ENCODE measurements at regions not wholly inside any gene's neighbourhood (a gene's known extent, or its start where the extent isn't known, plus 50 kb on each side); places are given as distances from the start of the nearest gene placed in this dataset.
"Not testable (repeated sequence)": the region's sequence is repeated elsewhere in the genome, so short reads cannot be mapped to it uniquely, and the experiment has no call there.

DNA sequence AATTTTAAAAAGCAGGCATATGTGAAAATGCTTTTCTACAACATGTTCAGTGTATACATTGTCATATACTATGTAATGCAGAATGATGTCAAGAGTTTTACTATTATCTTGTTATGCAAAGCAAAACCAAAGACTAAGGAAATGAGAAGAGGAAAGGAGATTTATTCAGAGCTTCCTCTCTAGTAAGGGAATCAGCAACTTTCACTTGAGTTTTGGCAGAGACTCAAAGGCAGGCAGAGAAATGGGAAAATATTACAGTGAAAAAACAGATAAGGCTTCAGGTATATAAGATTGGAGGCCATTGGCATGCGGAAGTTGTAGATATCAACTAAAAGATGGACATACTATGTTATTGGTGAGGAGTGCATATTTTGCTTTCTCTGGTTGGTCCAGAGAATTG is 512.0 kb upstream of the PCDH20 start:
- DNase-seq = no peak

GRCh38 chr13:61918841-61919240 is 503.2 kb upstream of the PCDH20 start:
- DNase-seq = no peak

DNA sequence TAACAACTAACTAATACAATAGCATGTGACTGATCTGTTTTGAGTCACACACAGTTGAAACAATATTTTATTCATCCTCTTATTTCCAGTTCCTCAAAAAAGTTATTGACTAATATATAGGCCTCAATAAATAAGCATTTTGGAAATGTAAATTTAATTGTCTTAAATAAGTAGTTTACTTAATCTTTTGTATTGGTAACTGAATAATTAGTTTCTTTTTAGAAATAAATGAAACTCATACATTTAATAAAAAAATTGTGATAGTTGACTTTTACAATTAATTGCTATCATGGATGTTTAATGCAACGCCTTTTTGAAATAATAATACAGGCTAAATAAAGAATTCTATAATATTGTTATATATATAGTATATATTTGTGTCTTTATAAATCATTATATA is 500.8 kb upstream of the PCDH20 start:
- DNase-seq = no peak

DNA sequence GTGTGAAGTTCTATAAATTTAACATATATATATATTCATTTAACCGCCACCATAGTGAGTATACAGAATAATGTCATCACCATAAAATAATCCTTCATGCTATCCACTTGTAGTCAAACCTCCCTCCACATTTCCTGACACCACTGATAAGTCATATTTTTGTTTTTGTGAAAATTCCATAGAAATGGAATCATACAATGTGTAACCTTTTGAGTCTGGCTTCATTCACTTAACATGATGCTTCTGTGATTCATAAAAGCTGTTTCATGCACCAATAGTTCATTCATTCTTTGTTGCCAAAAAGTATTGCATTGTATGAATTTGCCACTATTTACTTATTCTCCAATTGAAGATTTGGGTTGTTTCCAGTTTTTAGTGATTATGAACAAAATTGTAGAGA is 497.5 kb upstream of the PCDH20 start:
- DNase-seq = no peak

DNA sequence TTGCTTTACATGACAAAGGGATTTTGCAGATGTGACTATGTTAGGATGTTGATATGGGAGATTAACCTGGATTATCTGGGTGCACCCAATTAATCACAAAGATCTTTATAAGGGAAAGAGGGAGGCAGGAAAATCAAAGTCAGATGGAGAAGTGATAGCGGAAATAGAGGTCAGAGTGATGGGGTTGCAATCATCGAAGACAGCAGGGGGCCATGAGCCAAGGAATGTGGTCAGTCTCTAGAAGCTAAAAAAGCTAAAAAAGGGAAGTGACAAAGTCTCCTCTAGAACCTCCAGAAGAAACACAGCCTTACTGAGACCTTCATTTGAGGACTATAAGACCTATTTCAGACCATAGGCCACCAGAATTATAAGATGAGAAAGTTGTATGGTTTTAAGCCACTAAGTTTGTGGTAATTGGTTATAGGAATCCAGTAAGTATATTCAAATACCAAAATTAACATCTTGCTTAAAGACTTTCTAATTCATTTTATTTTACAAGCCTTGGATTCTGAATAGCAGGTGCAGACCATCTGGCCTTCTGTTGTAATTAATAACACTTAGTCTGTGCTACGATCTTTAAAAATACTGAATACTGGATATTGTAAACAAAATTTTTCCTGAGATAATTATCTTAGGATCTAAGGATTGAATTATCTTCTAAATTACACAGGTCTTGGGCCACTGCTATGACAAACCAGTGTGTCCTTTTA is 493.4 kb upstream of the PCDH20 start:
- DNase-seq = no peak

DNA sequence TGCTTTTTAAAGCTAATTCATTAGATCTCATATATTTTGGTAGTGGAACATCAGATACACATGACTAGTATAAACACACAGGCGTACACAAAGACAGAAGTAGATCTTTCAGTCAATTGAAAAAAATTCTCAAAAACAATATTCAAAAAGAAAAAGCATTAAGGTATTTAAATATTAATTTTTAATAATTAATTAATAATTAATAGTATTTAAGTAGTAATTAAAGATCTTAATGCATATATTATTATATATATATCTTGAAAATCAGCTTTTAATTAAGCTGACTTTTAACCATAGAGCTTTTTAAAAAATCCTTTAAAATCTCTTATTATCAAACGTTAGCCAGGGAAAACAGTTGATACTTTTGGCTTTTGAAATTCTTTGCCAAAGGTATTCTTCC is 489.4 kb upstream of the PCDH20 start:
- no peak for DNase-seq

GRCh38 chr13:61901946-61902541 is 486.4 kb upstream of the PCDH20 start:
- DNase-seq = no peak

GRCh38 chr13:61900033-61900432 is 484.4 kb upstream of the PCDH20 start:
- DNase-seq = no peak

DNA sequence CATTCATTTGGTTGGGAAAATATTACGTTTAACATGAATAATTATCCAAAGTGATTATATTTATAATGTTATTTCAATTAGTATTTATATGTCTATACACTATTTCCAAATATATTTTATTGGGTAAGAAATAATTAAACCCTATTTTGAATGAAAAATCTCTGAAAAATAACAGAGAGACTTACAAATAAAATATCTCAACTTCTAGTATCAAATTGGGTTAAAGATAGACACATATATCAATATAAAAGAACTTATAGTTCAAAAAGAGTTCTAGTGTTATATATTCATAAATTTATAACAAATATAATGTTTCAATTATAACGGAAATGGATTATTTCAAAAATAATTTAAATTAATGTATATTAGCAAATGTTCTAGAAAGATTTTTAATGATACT is 482.6 kb upstream of the PCDH20 start:
- no peak for DNase-seq

- DNase-seq = no peak
These were observed 475.8 kb upstream of the PCDH20 start for GRCh38 chr13:61891401-61891800.

GRCh38 chr13:61884830-61885229 is 469.2 kb upstream of the PCDH20 start:
- DNase-seq = no peak

- DNase-seq = no peak
These were observed 465.1 kb upstream of the PCDH20 start for GRCh38 chr13:61880578-61881283.

GRCh38 chr13:61878565-61878964 is 462.9 kb upstream of the PCDH20 start:
- DNase-seq = not testable (repeated sequence)

- DNase-seq = no peak
These were observed 459.4 kb upstream of the PCDH20 start for GRCh38 chr13:61874970-61875579.

DNA sequence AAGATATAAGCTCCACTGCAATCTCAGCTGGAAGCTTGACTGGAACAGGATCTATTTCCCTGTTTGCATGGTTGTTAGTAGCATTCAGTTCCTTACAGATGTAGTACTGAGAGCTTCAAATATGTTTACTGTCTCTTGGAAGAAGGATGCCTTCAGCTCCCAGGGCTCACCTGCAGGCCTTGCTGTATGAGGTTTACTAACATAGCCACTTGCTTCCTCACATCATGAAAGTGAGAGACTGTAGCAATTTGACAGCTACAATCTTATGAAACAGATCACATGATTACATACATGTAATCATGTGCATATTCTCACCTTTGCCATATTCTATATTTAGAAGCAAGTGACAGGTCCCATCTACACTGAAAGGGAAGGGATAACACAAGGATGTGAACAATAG is 458.1 kb upstream of the PCDH20 start:
- no peak for DNase-seq

DNA sequence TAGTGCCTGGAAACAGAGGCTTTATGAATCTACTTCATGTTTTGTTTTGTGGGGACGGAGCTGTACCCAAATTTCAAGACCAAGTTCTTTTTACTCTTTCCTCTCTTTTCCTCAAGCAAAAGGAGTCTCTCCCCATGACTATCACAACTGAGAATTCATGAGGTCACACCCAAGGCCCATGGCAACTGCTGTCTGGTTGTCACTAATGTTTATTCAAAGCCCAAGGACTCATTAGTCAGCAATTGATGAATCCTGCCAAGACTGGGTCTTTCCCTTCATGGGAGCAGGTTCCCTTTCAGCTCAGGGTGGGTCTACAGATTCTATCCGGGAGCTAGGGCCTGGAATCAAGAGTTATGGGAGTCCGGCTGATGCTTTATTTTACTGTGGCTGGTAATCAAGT is 441.5 kb upstream of the PCDH20 start:
- DNase-seq = no peak

DNA sequence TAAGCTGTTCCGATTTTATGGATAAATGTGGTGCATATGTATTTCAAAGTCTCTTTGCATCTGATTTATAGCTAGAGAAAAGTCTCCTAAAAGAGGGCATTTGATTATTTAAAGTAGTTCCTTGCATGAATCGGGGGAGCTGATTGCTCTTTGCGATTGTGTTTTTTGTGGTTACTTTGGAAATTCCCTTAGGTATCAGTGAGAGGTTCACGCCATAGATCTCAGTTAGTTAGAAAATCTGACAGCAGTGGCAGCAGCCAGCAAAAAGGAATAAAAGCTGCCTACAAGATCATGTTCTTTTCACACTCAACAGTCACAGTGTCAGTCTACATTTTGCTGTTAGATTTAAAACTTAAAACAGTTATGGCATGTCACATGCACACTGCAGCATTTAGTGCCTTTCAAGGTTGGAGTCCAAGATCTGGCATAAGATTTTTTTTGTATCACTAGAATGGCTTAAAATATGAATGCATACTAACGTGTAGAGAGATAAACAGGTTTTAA is 436.5 kb upstream of the PCDH20 start:
- DNase-seq = no peak

DNA sequence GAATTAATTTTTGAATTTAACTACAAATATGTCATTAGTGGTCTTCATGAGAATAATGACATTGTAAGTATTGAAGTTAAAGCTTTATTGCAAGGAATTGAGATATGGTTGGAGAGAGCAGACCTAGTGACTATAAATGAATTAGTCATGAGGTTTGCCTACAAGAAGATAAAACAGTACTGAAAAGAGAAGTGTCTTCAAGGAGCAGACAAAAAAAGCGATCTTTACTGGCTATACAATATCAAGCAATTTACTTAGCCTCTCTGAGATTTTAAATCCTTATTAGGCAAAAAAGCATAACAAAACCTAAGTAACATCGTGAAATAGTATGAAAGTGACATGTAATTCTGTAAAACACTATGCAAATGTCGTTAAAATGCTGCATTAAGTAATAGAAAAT is 435.1 kb upstream of the PCDH20 start:
- no peak for DNase-seq

DNA sequence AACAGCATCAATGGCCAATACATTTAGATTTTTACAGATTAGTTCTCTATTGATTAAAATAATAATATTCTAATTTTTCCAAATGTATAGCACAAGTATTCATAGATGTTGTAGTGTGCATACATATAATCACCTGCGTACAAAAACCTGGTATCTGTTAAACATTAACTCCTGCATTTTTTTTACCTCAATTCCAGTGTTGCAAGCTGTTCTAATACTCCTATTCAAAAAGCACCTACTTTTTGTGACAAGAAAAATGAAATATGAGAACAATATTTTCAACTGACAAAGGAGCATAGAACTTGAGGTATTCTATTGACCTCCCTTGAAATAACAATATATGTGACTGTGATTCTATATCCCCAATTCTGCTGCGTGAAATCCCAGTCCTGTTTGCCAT is 422.9 kb upstream of the PCDH20 start:
- DNase-seq = no peak

DNA sequence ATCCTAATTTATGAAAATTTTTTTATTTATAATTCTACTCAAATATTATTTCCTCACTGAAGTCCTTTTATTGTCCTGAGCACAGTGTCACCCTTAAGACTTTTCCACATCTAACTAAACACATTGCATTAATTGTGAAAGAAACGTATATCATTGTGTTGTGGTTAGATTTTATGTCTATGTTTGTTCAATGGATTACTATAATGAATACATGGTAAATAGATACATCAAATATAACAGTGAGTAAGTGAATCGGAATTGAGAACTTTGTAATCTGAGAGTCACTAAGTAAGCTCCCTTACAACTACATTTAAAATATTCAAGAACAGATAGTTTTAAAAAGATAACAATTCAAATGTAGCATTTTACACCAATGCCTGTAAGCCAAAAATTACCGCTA is 417.6 kb upstream of the PCDH20 start:
- DNase-seq = no peak

DNA sequence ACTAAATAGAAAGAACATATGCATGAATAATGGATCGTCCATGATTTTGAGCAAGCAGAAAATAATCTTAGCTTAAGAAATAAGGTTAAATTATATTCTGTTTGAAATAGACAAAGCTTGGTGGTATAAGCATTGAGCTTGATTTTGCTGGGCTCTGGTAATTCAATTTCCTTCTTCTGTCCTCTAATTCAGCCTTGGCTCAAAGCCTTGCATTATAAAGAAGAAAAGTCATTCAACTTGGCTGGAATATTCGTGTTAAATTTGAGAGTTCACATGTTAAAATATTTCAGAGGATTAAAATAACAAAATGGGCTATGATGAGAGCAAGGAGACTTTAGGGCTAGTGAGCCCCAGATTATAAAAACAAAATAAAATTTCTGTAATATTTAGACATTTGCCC is 415.4 kb upstream of the PCDH20 start:
- DNase-seq = no peak

GRCh38 chr13:61830475-61830874 is 414.8 kb upstream of the PCDH20 start:
- DNase-seq = no peak

DNA sequence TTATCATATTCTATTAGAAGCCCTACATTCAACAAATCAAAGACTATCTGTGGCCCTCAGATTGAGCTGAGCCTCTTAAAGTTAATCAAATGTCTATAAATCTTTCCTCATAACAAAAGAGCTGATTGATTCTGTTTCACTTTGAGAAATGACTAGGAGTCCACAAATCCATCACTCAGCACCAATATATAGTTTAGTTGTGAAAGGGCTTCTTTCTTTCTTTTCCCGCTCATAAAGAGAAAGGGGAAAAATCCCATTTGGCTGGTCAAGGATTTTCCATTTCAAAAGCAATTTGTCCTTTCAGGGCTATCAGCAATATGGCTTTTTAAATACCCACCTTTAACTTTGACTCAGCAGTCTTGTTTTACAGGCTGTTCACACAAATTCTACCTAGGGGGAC is 408.5 kb upstream of the PCDH20 start:
- no peak for DNase-seq

GRCh38 chr13:61812286-61812685 is 396.6 kb upstream of the PCDH20 start:
- DNase-seq = no peak
